ENCODE measurements at regions not wholly inside any gene's neighbourhood (a gene's known extent, or its start where the extent isn't known, plus 50 kb on each side); places are given as distances from the start of the nearest gene placed in this dataset.

DNA sequence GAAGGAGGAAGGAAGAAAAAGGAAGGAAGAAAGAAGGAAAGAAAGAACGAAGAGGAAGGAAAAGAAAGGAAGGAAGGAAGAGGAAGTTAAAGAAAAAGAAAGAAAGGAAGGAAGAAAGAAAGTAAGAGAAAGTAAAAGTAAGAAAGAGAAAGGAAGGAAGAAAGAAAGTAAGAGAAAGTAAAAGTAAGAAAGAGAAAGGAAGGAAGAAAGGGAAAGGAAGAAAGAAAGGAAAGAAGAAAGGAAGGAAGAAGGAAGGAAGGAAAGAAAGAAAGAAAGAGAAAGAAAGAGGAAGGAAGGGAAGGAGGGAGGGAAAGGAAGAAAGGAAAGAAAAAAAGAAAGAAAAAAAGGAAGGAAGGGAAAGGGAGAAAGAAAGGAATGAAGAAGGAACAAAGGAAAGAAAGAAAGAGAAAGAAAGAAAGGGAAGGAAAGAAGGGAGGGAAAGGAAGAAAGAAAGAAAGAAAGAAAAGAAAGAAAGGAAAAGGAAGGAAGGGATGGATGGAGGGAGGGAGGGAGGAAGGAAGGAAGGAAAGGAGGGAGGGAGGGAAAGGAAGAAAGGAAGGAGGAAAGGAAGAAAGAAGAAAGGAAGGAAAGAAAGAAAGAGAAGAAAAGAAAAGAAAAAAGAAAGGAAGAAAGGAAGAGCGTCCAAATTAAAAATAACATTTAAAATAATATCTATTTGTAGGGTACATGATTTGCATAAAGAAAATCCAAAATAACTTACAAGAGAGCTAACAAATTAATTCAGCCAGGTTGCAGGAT is 827.9 kb downstream of the TSN start (continued):
- TF ChIP-seq, protein P1, sequence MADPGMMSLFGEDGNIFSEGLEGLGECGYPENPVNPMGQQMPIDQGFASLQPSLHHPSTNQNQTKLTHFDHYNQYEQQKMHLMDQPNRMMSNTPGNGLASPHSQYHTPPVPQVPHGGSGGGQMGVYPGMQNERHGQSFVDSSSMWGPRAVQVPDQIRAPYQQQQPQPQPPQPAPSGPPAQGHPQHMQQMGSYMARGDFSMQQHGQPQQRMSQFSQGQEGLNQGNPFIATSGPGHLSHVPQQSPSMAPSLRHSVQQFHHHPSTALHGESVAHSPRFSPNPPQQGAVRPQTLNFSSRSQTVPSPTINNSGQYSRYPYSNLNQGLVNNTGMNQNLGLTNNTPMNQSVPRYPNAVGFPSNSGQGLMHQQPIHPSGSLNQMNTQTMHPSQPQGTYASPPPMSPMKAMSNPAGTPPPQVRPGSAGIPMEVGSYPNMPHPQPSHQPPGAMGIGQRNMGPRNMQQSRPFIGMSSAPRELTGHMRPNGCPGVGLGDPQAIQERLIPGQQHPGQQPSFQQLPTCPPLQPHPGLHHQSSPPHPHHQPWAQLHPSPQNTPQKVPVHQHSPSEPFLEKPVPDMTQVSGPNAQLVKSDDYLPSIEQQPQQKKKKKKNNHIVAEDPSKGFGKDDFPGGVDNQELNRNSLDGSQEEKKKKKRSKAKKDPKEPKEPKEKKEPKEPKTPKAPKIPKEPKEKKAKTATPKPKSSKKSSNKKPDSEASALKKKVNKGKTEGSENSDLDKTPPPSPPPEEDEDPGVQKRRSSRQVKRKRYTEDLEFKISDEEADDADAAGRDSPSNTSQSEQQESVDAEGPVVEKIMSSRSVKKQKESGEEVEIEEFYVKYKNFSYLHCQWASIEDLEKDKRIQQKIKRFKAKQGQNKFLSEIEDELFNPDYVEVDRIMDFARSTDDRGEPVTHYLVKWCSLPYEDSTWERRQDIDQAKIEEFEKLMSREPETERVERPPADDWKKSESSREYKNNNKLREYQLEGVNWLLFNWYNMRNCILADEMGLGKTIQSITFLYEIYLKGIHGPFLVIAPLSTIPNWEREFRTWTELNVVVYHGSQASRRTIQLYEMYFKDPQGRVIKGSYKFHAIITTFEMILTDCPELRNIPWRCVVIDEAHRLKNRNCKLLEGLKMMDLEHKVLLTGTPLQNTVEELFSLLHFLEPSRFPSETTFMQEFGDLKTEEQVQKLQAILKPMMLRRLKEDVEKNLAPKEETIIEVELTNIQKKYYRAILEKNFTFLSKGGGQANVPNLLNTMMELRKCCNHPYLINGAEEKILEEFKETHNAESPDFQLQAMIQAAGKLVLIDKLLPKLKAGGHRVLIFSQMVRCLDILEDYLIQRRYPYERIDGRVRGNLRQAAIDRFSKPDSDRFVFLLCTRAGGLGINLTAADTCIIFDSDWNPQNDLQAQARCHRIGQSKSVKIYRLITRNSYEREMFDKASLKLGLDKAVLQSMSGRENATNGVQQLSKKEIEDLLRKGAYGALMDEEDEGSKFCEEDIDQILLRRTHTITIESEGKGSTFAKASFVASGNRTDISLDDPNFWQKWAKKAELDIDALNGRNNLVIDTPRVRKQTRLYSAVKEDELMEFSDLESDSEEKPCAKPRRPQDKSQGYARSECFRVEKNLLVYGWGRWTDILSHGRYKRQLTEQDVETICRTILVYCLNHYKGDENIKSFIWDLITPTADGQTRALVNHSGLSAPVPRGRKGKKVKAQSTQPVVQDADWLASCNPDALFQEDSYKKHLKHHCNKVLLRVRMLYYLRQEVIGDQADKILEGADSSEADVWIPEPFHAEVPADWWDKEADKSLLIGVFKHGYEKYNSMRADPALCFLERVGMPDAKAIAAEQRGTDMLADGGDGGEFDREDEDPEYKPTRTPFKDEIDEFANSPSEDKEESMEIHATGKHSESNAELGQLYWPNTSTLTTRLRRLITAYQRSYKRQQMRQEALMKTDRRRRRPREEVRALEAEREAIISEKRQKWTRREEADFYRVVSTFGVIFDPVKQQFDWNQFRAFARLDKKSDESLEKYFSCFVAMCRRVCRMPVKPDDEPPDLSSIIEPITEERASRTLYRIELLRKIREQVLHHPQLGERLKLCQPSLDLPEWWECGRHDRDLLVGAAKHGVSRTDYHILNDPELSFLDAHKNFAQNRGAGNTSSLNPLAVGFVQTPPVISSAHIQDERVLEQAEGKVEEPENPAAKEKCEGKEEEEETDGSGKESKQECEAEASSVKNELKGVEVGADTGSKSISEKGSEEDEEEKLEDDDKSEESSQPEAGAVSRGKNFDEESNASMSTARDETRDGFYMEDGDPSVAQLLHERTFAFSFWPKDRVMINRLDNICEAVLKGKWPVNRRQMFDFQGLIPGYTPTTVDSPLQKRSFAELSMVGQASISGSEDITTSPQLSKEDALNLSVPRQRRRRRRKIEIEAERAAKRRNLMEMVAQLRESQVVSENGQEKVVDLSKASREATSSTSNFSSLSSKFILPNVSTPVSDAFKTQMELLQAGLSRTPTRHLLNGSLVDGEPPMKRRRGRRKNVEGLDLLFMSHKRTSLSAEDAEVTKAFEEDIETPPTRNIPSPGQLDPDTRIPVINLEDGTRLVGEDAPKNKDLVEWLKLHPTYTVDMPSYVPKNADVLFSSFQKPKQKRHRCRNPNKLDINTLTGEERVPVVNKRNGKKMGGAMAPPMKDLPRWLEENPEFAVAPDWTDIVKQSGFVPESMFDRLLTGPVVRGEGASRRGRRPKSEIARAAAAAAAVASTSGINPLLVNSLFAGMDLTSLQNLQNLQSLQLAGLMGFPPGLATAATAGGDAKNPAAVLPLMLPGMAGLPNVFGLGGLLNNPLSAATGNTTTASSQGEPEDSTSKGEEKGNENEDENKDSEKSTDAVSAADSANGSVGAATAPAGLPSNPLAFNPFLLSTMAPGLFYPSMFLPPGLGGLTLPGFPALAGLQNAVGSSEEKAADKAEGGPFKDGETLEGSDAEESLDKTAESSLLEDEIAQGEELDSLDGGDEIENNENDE (IDR thresholded peaks at IDR 0.05; ENCODE audit: insufficient replicate concordance, low read length) = no peak
- TF ChIP-seq, protein P2, sequence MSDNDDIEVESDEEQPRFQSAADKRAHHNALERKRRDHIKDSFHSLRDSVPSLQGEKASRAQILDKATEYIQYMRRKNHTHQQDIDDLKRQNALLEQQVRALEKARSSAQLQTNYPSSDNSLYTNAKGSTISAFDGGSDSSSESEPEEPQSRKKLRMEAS (IDR thresholded peaks at IDR 0.05) = no peak
- TF ChIP-seq SRF (IDR thresholded peaks at IDR 0.05; ENCODE audit: low read depth, low read length) = no peak
- TF ChIP-seq, protein P3, sequence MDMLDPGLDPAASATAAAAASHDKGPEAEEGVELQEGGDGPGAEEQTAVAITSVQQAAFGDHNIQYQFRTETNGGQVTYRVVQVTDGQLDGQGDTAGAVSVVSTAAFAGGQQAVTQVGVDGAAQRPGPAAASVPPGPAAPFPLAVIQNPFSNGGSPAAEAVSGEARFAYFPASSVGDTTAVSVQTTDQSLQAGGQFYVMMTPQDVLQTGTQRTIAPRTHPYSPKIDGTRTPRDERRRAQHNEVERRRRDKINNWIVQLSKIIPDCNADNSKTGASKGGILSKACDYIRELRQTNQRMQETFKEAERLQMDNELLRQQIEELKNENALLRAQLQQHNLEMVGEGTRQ (IDR thresholded peaks at IDR 0.05; ENCODE audit: low read length) = no peak
- no peak for TF ChIP-seq NRF1 (IDR thresholded peaks at IDR 0.05; ENCODE audit: low read depth, low read length)
- TF ChIP-seq SP4 (IDR thresholded peaks at IDR 0.05; ENCODE audit: low read length) = no peak
- TF ChIP-seq KDM1A (IDR thresholded peaks at IDR 0.05; ENCODE audit: borderline replicate concordance, low read length) = no peak
- no peak for TF ChIP-seq POLR2A (IDR thresholded peaks at IDR 0.05; ENCODE audit: control extremely low read depth in 1 of 2, low read depth in 2 of 2, low read length in 2 of 2)
